ENCODE measurements at regions not wholly inside any gene's neighbourhood (a gene's known extent, or its start where the extent isn't known, plus 50 kb on each side); places are given as distances from the start of the nearest gene placed in this dataset.
"Not testable (repeated sequence)": the region's sequence is repeated elsewhere in the genome, so short reads cannot be mapped to it uniquely, and the experiment has no call there.

- no peak for FAIRE-seq
- no peak for DNase-seq (ENCODE audit: extremely low spot score, insufficient read length, low read depth)
Measured at GRCh38 chr6:80969439-80969838, 783.0 kb downstream of the TENT5A start.

GRCh38 chr6:80967609-80968008 is 784.9 kb downstream of the TENT5A start:
- DNase-seq (ENCODE audit: extremely low spot score, insufficient read length, low read depth) (no peak), FAIRE-seq (no peak)

- FAIRE-seq = no peak
- DNase-seq (ENCODE audit: extremely low spot score, insufficient read length, low read depth) = no peak
Measured at GRCh38 chr6:80962382-80962781, 790.1 kb downstream of the TENT5A start.

GRCh38 chr6:80961166-80961565 is 791.3 kb downstream of the TENT5A start:
- no peak for FAIRE-seq
- DNase-seq (ENCODE audit: extremely low spot score, insufficient read length, low read depth) = no peak

GRCh38 chr6:80959034-80959433 is 793.4 kb downstream of the TENT5A start:
- FAIRE-seq (no peak), DNase-seq (ENCODE audit: extremely low spot score, insufficient read length, low read depth) (no peak)

GRCh38 chr6:80956898-80957297 is 795.6 kb downstream of the TENT5A start:
- DNase-seq (ENCODE audit: extremely low spot score, insufficient read length, low read depth) (no peak), FAIRE-seq (no peak)

- FAIRE-seq; DNase-seq (ENCODE audit: extremely low spot score, insufficient read length, low read depth): not testable (repeated sequence)
Measured at GRCh38 chr6:80952479-80952878, 800.0 kb downstream of the TENT5A start.

GRCh38 chr6:80946402-80946801 is 806.1 kb downstream of the TENT5A start:
- DNase-seq (ENCODE audit: extremely low spot score, insufficient read length, low read depth) = no peak
- no peak for FAIRE-seq

- DNase-seq (ENCODE audit: extremely low spot score, insufficient read length, low read depth) = no peak
- FAIRE-seq = no peak
Measured at GRCh38 chr6:80942911-80943310, 809.6 kb downstream of the TENT5A start.

- FAIRE-seq (no peak), DNase-seq (ENCODE audit: extremely low spot score, insufficient read length, low read depth) (no peak)
Measured at GRCh38 chr6:80940976-80941375, 811.5 kb downstream of the TENT5A start.

GRCh38 chr6:80940571-80940970 is 811.9 kb downstream of the TENT5A start:
- no peak for DNase-seq (ENCODE audit: extremely low spot score, insufficient read length, low read depth)

GRCh38 chr6:80939898-80940297 is 812.6 kb downstream of the TENT5A start:
- DNase-seq (ENCODE audit: extremely low spot score, insufficient read length, low read depth) (no peak), FAIRE-seq (no peak)

More at GRCh38 chr6:80940571-80940970, 811.9 kb downstream of the TENT5A start:
- no peak for FAIRE-seq

GRCh38 chr6:80939480-80939879 is 813.0 kb downstream of the TENT5A start:
- no peak for DNase-seq (ENCODE audit: extremely low spot score, insufficient read length, low read depth)
- no peak for FAIRE-seq

- no peak for DNase-seq (ENCODE audit: extremely low spot score, insufficient read length, low read depth)
- FAIRE-seq = no peak
Measured at GRCh38 chr6:80938131-80938530, 814.4 kb downstream of the TENT5A start.

- DNase-seq (ENCODE audit: extremely low spot score, insufficient read length, low read depth) (no peak), FAIRE-seq (no peak)
Measured at GRCh38 chr6:80932359-80932758, 820.1 kb downstream of the TENT5A start.

GRCh38 chr6:80930376-80930775 is 822.1 kb downstream of the TENT5A start:
- DNase-seq (ENCODE audit: extremely low spot score, insufficient read length, low read depth) (no peak), FAIRE-seq (no peak)

- no peak for DNase-seq (ENCODE audit: extremely low spot score, insufficient read length, low read depth)
- no peak for FAIRE-seq
Measured at GRCh38 chr6:80923816-80924215, 817.3 kb downstream of the BCKDHB start.

GRCh38 chr6:80922916-80923455 is 816.5 kb downstream of the BCKDHB start:
- DNase-seq (ENCODE audit: extremely low spot score, insufficient read length, low read depth) = no peak
- FAIRE-seq = no peak

GRCh38 chr6:80921861-80922460 is 815.5 kb downstream of the BCKDHB start:
- DNase-seq (ENCODE audit: extremely low spot score, insufficient read length, low read depth) (no peak), FAIRE-seq (no peak)

GRCh38 chr6:80907831-80908230 is 801.4 kb downstream of the BCKDHB start:
- no peak for FAIRE-seq
- DNase-seq (ENCODE audit: extremely low spot score, insufficient read length, low read depth) = no peak

GRCh38 chr6:80903711-80904110 is 797.2 kb downstream of the BCKDHB start:
- DNase-seq (ENCODE audit: extremely low spot score, insufficient read length, low read depth) = no peak
- FAIRE-seq = no peak

- DNase-seq (ENCODE audit: extremely low spot score, insufficient read length, low read depth) (no peak), FAIRE-seq (peak; percentile 38)
Measured at GRCh38 chr6:80886475-80886874, 780.0 kb downstream of the BCKDHB start.
